GM21515 (cell line): ENCODE measurements at regions not wholly inside any gene's neighbourhood (a gene's known extent, or its start where the extent isn't known, plus 50 kb on each side); places are given as distances from the start of the nearest gene placed in this dataset.

Experiments
- ATAC-seq: cut with Tn5 transposase; IDR thresholded peaks from one replicate; pipeline ENCODE4 v1.9.1; 2021; ENCODE audit not compliant: unreplicated experiment

DNA sequence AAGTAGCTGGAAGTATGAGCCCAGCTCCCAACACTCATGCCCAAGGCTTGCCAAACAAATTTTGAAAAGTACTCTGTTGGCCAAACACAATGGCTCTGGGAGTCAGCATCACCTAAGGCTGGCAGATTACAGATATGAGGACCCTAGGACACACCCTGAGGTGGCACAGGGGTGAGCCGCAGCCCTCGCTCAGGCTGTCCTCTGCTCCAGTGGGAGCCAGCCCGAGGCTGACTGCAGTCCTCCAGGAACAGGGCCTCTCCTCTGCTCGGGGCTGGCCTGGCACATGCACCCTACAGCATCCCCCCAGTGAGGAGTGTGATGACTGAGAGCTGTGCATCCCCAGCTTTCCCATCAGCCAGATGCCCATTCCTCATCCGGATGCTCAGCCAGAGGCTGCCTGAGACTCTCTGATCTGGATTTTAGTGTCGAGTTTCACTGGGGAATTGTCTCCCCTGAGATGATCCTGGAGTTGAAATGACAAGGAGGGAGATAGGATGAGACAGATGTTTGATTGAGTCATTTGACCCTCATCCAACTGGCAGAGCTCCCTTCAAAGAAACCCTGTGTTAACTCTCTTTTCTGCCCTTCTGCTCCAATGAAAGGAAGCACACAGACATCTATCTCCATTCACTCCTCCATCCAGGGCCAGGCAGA is 269.3 kb upstream of the NCKAP5 start:
- ATAC-seq = no peak

DNA sequence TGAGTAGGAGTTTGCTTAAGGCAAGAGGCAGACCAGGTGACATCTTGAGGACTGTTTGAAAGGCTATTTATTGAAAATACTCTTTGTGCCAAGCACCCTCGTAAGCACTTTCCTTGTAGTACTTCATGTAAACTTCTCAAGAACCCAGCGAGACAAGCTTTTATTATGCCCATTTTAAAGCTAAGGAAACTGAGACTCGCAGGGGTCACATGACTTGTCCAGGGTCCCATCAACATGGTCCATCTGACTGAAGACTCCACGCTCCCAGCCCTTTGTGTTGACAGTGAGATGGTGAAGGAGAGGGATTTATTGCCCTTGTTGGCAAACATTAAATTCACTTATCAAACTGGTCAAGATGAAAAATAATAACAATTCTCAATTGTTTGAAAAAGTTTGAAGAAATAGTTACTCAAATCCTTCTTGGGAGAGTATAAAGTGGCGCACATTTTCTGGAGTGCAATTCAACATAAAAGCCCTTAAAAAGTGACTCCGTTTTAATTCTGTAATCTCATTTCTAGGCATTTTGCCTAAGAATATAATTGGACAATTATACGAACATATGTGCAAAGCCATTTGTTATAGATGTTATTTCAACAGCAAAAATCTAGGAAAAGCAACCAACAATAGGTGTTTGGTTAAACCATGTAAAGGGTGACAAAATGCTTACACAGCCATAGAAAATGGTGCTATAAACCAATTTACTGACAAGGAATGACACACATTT is 270.5 kb upstream of the NCKAP5 start:
- ATAC-seq = no peak

GRCh38 chr2:133839677-133840076 is 271.4 kb upstream of the NCKAP5 start:
- no peak for ATAC-seq

DNA sequence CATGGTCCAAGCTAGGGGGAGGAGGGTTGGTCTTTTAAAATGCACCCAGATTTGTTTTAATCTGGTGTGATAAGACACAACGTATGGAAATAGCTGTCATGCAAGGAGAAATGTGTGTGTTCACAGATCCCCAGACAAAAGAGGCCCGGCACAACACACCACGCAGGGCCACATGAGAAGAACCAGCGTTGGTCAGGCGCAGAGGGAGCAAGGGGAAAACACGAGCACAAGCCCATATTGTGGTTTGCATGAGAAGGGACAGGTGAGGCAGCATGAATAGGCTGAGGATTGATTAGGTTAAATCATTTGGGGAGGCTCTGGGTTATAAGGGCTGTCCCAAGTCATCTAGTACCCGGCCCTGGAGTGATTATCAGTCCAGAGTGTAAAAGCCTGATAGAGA is 272.5 kb upstream of the NCKAP5 start:
- ATAC-seq = no peak

GRCh38 chr2:133841900-133842299 is 273.6 kb upstream of the NCKAP5 start:
- no peak for ATAC-seq

DNA sequence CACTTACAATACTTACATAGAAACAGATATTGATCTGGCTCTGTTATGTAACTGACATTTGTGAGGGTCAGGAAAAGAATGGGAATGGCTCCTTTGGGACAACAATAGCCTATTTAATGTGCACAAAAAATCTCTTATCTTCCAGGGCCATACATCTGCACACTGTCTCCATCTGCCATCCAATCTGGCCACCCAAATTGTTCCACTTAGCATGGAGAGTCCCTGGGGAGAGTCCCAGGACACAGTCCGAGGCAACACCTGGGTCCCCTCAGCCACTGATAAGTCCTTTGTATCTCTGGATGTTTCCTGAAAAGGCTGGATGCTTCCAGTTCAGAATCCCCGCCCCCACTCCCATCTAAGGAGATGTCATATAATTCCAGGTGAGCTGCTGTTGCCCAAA is 274.2 kb upstream of the NCKAP5 start:
- ATAC-seq = no peak

- ATAC-seq = no peak
Measured at GRCh38 chr2:133843091-133843490, 274.8 kb upstream of the NCKAP5 start.

DNA sequence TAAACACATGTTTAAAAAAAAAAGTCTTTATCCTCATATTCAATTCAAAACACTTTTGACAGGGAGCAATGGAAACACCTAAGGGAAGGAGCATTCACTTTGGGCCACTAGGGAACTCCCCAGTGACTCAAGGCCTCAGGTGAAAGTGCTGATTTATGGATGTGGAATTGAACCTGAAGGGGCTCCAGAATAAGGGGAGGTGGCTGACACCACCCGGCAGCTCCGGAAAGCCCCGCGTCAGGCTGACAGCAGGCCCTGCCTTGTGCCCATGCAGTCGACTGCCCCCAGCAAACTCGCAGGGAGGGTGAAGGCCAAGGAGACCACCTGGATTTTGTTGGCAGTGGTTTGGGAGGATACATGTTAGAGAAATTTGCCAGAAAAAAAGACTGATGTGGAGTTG is 275.3 kb upstream of the NCKAP5 start:
- ATAC-seq = no peak

GRCh38 chr2:133844214-133844892 is 276.1 kb upstream of the NCKAP5 start:
- peak; percentile 89 for ATAC-seq

DNA sequence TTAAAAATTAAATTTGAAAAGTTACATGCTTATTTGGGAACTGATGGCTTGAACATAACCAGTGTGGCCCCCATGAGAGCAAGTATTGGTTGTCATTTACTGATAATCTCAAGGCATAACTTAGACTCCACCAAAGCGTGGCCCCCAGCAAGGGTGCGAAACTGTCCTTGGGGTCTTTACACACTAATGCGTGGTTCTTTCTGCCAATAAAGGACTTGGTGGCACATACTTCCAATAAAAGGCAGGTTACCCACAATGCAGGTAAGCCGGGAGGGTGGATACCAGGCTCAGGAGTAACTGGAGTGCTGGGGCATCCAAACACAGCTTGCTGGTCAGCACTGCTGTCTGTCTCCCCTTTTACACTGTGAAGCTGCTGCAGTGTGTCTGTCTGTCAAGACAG is 278.2 kb upstream of the NCKAP5 start:
- no peak for ATAC-seq

- ATAC-seq = no peak
Measured at GRCh38 chr2:133847591-133847990, 279.3 kb upstream of the NCKAP5 start.

GRCh38 chr2:133848111-133848649 is 279.9 kb upstream of the NCKAP5 start:
- no peak for ATAC-seq

DNA sequence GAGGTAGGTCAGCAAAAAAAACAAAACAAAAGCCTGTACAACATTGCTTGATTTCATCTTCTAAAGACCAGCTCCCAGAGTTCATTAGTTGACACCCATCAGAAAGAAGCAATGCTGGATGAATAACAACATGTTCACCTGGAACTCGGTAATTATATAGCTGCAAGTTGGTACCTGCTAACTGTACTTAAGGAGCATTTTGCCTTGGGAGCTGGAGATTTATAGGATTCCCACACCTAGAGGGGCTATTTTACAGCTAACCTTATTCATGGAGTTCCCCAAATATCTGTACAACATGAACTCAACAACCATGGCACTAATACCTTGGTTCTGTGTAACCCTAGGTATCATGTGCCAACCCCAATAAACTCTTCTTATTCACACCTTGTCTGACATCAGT is 281.1 kb upstream of the NCKAP5 start:
- no peak for ATAC-seq

GRCh38 chr2:133854603-133855200 is 286.4 kb upstream of the NCKAP5 start:
- ATAC-seq = no peak

GRCh38 chr2:133855526-133855925 is 287.3 kb upstream of the NCKAP5 start:
- ATAC-seq = no peak

GRCh38 chr2:133856678-133857077 is 288.4 kb upstream of the NCKAP5 start:
- no peak for ATAC-seq

DNA sequence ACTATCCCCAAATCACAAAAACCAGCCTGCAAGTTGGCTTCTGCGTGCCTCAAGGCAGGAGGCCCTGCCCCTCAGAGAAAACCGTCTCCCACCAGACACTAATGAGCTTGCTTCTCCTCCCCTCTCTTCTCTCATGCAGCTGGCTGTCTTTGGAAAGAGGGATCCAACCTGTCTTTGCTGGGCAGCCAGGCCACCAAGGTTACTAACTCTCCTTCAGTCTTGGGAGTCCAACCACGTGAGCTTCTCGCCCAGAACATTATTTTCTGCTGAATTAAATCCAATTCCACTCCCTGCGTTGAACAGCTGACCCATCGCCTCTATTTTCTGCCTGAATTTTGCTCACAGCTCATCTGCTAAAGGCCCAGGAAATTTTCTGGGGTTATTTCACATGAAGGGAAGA is 291.3 kb upstream of the NCKAP5 start:
- no peak for ATAC-seq

DNA sequence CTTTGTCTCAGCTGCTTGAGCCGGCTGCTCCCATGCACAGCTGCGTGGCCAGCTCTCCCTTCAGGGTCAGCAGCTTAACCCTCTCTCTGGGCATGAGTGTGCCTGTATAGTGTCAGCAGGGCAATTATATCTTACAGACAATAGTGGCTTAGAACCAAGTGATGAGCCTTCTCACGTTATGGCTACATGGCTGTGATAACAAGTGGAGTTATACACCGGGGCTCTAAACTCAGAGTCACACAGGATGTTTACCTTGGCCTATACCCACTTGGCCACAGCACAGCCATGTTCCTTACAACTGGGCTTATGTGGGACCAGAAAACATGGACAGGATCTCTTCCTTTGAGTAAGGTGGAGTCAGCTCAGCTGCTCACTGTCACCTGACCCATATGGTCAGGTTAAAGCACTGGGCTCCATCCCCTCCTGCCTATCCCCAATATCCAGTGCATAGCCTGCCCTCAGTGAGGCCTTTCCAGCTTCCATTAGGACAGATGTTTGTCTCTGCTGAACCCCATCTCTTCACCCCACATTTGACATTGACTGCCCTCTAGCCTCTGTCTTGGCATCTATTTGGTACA is 294.2 kb upstream of the NCKAP5 start:
- ATAC-seq = no peak

GRCh38 chr2:133863106-133863800 is 295.0 kb upstream of the NCKAP5 start:
- no peak for ATAC-seq

- no peak for ATAC-seq
Measured at GRCh38 chr2:133865141-133865540, 296.9 kb upstream of the NCKAP5 start.

- ATAC-seq = no peak
Measured at GRCh38 chr2:133867166-133867565, 298.9 kb upstream of the NCKAP5 start.
